ENCODE measurements at regions not wholly inside any gene's neighbourhood (a gene's known extent, or its start where the extent isn't known, plus 50 kb on each side); places are given as distances from the start of the nearest gene placed in this dataset.

DNA sequence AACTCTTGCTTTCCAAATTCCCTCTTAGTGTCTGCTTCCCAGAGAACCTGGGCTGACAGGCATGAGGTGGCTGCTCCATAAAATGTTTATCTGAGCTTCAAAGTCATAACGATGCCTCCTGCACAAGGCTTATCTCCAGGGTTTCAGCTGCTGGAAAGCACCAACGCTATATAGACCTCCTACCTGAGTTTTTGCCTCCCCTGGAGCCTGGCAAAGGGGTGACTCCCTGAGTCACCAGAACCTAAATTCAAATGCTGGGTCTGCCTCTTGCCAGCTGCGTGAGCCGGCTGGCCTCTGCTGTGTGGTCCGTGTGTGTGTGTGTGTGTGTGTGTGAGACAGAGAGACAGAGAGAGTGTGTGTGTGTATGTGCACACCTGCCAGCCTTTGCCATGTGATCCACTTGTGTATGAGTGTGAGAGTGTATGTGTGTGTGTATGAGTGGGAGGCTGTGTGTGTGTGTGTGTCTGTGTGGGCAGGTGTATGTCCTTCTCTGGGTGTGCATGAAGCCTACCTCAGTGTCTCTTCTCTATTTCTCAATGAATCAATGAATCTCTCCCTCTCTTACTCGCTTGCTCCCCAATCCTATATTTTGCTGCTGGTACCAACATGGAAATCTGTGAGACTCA is 714.9 kb downstream of the MATN1 start:
- no peak for TF ChIP-seq POLR2A (IDR thresholded peaks at IDR 0.05)
- TF ChIP-seq, protein P1, sequence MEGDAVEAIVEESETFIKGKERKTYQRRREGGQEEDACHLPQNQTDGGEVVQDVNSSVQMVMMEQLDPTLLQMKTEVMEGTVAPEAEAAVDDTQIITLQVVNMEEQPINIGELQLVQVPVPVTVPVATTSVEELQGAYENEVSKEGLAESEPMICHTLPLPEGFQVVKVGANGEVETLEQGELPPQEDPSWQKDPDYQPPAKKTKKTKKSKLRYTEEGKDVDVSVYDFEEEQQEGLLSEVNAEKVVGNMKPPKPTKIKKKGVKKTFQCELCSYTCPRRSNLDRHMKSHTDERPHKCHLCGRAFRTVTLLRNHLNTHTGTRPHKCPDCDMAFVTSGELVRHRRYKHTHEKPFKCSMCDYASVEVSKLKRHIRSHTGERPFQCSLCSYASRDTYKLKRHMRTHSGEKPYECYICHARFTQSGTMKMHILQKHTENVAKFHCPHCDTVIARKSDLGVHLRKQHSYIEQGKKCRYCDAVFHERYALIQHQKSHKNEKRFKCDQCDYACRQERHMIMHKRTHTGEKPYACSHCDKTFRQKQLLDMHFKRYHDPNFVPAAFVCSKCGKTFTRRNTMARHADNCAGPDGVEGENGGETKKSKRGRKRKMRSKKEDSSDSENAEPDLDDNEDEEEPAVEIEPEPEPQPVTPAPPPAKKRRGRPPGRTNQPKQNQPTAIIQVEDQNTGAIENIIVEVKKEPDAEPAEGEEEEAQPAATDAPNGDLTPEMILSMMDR (IDR thresholded peaks at IDR 0.05): no peak

All from thyroid gland (tissue), 4 donors.